HG03095 (cell line): ENCODE measurements at regions not wholly inside any gene's neighbourhood (a gene's known extent, or its start where the extent isn't known, plus 50 kb on each side); places are given as distances from the start of the nearest gene placed in this dataset.
"Not testable (repeated sequence)": the region's sequence is repeated elsewhere in the genome, so short reads cannot be mapped to it uniquely, and the experiment has no call there.

ENCODE experiments used
- ATAC-seq: cut with Tn5 transposase; IDR thresholded peaks from one replicate; pipeline ENCODE4 v1.9.1; 2021; ENCODE audit warnings: moderate library complexity; ENCODE audit not compliant: unreplicated experiment

DNA sequence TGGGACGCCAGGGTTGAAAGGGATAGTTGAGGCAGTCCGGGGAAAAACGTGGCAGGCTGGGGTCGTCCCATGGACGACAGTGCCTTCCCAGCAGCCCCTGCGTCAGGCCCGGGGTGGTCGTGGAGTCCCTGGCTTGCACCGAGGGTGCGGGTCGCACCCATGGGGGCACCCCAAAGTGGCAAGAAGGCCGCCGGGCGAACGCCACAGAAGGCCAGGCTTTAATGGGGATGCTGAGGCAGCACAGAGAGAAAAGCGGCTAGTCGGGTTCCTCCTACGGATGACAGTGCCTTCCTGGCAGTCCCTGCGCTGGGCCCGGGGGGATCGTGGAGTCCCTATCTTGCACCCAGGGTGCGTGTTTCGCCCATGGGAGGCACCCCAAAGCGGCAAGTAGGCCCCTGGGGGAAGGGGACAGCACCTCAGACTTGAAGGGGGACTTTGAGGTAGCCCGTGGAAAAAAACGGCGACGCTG lies 158.6 kb upstream of the ALG10B start:
- no peak for ATAC-seq

DNA sequence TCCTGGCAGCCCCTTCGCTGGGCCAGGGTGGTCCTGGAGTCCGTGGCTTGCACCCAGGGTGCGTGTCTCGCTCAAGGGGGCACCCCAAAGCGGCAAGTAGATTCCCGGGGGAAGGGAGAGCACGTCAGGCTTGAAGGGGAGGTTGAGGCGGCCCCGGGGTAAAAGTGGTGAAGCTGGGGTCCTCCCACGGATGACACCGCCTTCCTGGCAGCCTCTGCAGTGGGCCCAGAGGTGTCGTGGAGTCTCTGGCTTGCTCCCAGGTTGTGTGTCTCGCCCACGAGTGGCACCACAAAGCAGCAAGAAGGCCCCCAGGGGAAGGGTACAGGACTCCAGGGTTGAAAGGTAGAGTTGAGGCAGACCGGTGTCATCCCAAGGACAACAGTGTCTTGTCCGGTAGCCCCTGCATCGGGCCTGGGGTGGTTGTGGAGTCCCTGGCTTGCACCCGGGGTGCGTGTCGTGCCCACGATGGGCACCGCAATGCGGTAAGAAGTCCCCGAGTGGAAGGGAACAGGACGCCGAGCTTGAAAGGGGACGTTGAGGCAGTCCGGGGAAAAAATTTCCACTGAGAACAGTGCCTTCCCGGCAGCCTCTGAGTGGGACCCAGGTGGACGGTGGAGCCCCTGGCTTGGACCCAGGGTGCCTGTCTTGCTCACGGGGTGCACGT lies 158.0 kb upstream of the ALG10B start:
- ATAC-seq: no peak

DNA sequence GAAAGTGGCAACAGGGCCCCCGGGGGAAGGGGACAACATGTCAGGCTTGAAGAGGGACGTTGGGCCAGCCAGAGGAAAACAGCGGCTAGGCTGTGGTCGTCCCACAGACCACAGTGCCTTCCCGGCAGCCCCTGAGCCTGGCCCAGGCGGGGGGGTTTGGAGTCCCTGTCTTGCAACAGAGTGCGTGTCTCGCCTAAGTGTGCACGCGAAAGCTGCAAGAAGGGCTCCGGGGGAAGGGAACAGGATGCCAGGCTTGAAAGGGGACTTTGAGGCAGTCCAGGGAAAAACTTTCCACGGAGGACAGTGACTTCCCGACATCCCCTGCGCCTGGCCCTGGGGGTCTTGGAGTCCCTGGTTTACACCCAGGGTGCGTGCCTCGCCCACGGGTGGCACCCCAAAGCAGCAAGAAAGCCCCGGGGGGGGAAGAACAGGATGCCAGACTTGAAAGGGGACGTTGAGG lies 157.5 kb upstream of the ALG10B start:
- no peak for ATAC-seq

DNA sequence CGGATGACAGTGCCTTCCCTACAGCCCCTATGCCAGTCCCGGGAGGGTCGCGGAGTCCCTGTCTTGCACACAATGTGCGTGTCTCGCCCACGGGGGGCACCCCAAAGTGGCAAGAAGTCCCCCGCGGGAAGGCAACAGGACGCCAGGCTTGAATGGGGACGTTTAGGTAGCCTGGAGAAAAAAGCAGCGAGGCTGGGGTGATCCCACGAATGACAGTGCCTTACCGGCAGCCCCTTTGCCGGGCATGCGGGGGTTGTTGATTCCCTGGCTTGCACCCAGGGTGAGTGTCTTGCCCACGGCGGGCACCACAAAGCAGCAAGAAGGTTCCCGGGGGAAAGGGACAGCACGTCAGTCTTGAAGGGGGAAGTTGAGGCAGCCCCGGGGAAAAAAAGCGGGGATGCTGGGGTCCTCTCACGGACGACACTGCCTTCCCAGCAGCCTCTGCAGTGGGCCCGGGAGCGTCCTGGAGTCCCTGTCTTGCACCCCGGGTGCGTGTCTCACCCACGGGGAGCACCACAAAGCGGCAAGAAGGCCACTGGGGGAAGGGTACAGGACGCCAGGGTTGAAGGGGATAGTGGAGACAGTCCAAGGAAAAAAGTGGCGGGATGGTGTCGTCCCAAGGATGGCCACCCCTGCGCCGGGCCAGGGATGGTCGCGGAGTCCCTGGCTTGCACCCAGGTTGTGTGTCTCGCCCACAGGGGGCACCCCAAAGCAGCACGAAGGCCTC lies 156.8 kb upstream of the ALG10B start:
- ATAC-seq: no peak

DNA sequence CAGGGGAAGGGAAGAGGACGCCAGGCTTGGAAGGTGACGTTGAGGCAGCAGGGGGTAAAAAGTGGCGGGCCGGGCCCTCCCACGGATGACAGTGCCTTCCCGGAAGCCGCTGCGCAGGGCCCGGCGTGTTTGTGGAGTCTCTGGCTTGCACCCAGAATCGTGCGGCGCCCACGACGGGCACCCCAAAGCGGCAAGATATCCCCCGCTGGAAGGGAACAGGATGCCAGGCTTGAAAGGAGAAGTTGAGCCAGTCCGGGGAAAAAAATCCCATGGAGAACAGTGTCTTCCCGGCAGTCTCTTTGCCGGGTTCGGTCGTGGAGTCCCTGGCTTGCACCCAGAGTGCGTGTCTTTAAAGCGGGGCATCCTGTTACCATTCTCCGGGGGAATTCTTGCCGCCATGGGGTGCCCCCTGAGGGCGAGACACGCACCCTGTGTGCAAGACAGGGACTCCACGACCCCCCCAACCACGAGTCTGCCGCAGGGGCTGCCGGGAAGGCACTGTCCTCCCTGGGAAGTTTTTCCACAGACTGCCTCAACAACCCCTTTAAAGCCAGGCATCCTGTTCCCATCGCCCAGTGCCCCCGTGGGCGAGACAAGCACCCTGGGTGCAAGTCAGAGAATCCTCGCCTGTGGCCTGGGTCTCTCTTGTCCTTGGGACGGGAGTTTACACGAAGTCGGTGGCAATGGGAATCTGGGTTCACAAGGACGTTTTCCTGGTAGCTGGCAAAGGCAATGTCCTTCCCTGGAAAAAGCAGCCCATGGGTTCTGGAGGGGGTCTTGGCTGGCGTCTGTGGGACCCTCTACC lies 156.1 kb upstream of the ALG10B start:
- no peak for ATAC-seq

DNA sequence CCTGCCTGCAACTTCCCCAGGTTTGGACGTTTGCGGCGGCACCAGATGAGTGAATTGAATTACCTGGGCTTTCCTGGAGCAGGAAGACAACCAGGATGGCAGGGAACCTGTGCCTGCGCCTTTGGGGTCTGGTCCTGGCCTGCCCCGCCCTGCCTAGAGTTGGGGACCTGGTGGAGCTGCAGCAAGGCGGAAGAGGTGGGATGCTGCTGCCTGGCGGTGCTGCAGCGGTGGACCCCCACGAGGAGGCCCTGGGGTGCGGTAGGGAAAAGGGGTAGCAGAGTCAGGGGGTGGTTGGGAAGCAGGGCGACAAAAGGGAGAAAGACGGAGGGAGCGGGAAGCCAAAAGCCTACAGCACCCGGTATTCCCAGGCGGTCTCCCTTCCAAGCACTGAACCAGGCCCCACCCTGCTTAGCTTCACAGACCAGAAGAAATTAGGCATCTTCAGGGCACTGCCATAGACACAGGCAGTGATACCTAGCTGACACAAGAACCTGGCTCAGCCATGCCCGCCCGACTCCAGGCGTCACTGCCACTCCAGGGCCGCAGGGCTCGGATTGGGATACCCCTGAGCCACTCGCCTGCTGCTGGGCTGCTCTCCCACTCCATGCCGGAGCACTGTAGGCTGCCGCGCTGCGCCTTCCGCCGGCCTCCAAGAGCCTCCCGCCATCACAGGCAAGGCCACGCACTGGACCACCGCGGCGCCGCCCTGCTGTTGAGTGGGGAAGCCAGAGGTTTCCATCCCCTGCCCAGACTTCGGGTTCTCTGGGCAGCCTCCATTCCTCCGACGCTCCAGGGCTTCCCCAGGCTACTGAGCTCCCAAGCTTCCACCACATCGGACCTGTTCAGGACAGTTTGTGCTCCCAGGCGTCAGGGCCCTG lies 155.2 kb upstream of the ALG10B start:
- no peak for ATAC-seq

DNA sequence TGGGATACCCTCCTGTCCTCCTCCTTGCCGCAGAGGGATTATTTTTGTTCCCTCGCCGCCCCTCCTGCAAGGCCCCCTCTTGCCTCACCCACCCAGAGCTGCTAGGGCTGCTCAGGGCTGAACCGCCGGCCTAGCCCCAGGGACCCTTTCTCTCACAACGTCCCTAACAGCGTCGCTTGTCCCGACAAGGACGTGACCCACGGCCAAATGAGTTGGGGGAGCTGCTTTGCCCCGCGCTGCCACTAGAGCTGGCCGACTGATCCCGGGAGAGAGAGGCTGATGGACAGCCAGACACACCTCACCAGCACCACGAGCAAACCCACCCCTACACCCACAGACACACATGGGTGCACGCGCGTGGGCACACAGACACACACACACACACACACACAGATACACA lies 154.6 kb upstream of the ALG10B start:
- no peak for ATAC-seq

DNA sequence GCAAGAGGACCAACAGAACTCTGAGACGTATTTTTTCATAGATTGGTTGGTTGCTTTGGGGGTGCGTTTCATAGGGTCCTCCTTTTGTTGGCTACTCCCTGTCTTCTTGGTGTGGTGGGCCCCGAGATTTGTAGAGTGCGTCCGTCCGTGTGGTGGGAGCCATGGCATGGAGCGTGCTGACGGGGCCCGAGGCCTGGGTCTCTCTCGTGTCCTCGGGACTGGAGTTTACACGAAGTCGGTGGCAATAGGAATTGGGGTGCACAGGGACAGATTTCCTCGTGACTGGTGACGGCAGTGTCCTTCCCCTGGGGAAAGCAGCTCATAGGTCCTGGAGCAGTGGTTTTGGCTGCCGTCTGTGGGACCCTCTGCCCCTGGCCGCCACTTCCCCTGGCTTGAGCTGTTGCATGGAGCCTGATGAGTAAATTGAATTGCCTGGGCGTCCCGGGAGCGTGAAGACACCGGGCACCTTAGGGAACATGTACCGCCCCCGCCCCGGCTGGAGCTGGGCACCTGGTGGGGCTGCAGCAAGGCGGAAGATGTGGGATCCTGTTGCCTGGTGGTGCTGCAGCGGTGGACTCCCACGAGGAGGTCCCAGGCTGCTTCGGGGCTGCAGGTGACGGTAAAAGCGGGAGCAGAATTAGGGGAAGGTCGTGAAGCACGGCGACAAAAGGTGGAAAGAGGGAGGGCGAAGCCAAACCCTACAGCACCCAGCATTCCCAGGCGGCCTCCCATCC lies 153.7 kb upstream of the ALG10B start:
- no peak for ATAC-seq

GRCh38 chr12:38163442-38163801 lies 153.2 kb upstream of the ALG10B start:
- no peak for ATAC-seq

DNA sequence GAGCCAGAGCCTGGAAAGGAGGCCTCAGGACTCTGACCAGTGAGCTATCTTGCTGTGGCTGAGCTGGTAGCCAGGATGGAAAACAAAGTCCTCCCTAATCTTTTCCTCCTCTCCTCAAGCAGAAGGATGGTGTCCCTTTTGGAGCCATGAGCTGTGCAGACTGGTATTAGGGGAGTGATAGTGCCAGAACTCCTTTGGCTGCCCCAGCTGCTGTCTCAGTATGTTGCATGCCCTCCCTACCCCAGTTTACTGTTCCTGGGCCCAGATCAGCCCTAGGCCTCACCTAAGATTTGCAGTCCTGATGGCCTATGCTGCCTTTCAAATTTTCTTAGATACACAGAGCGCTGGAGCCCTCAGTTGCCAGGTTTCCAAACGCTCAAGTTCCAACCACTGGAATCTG lies 150.3 kb upstream of the ALG10B start:
- no peak for ATAC-seq

DNA sequence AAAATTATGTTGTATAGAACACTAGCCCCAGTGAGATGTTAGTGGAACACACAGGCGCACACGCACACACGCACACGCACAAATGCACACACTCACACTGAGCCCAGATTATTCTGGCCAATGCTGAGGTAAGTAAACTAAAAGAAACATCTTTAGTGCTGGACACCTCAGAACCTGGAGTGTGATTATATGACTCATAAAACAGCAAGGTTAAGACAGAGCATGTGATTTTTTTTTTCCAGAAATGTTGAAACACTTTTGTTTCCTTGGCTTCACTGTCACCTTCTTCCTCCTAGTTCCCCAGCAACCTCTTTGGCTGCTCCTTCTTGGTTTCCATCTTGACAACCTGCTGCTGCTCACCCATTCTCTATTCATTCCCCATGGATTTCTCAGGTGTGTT lies 141.0 kb upstream of the ALG10B start:
- ATAC-seq: no peak

DNA sequence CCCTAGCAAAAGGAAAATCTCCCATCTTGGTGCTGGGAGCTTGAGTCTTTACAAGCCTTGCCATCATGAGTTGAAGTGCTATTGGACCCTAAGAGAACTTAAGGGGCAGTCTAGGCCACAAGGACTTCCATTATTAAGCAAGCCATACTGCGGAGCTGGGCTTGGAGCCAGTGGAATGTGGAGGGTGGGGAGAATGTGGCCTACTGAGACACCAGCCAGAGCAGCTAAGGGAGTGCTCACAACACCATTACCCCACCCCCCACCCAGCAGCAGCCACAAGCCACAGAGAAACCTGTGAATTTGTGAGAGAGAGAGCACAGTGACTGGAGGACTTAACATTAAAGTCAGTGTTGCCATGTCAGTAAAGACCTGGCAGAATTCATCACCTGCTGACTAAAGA lies 133.0 kb upstream of the ALG10B start:
- not testable (repeated sequence) for ATAC-seq

DNA sequence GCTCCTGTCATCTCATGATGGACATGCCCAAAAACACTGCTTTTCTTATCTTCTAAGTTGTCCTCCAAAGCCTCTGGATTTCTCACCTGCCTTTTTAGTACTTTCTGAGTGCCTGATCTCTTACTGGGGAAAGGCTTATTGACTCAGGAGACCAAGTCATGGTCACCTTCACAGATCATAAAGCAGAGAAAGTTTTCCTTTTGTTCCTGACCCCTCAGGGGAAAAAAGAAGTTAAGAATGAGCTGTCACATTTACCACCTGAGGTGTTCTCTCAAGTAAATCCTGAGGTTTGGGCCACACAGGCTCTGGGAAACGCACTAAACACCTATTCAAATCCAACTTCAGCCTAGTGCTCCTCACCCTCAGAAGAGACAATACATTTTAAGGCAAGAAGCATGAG lies 119.3 kb upstream of the ALG10B start:
- not testable (repeated sequence) for ATAC-seq

GRCh38 chr12:38201461-38202276 lies 114.9 kb upstream of the ALG10B start:
- no peak for ATAC-seq

GRCh38 chr12:38204831-38205230 lies 111.7 kb upstream of the ALG10B start:
- ATAC-seq: no peak

DNA sequence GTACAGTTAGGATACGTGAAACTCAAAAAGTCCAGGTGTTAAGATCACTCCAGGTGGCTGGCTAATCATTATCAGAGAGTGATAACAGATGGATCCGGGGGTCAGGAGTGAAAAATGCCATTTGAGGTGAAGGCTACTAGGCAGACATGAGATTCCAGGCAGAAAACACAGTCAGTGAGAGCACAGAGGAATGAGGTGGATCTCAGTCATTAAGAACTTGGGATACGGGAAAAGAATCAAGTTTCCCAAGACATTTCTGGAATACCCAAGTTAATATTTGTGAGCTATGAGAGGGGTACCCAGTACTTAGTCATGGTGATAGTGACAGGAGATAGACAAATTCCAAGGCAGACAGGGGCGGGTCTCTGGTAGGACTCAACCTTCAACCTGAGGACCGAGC lies 94.6 kb upstream of the ALG10B start:
- no peak for ATAC-seq

DNA sequence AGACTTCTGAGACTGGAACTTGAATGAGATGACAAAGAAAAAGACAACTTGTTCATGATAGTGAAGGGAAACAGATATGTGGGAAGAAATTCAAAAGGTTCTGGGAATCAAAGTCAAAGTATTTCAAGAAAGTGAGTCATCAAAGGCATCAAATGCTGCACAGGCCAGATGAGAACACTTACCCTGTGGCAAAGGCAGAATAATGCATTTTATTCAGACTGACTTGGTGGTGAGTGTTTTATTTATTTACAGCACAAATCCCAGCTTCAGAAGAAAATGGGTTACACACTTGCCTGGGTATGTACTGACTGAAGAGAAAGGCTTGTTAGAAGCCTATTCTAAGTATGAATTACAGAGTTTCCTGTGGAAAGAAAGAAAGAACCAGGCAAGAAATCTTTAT lies 78.2 kb upstream of the ALG10B start:
- not testable (repeated sequence) for ATAC-seq

DNA sequence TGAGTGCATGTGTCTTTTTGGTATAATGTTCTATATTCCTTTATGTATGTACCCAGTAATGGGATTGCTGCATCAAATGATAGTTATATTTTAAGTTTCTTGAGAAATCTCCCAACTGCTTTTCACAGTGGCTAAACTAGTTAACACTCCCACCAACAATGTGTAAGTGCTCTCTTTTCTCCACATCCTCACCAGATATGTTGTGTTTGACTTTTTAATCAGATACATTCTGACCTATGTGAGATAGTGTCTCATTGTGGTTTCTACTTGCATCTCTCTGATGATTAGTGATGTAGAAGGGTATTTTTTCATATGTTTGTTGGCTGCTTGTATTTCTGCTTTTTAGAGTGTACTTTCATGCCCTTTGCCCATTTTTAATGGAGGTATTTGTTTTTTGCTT lies 62.8 kb upstream of the ALG10B start:
- no peak for ATAC-seq

DNA sequence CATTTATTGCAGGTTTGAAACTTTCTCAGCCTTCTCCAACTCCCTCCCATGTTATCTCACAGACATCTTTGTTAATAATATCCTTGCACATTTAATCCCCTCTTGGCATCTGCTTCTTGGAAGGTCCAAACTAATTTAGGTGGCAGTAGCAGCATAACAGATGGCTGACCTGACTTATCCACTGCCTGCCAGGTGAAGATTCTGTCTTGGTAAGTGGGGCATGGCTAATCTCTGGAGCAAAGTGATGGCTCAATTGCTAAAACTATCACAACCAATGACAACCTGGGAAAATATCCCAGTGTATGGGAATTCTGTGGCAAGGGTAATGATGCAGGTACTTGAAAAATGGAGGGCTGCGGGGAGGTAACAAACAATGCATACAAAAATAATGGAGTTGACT lies 58.2 kb upstream of the ALG10B start:
- ATAC-seq: no peak
